CD4-positive, alpha-beta memory T cell (primary cell): ENCODE measurements at regions not wholly inside any gene's neighbourhood (a gene's known extent, or its start where the extent isn't known, plus 50 kb on each side); places are given as distances from the start of the nearest gene placed in this dataset.

Experiments
- CTCF ChIA-PET: fragments of 350-600 bp; sonication (Branson Sonifier 250); formaldehyde crosslinking; loops from one replicate; lab custom pipeline; 2021; ENCODE audit warnings: inconsistent platforms; ENCODE audit not compliant: partially characterized antibody; lab: Charles Lee
- POLR2A ChIA-PET: fragments of 350-600 bp; sonication (Branson Sonifier 250); formaldehyde crosslinking; loops from one replicate; lab custom pipeline; 2021; ENCODE audit not compliant: partially characterized antibody; lab: Charles Lee
- DNase-seq, 5 donors: peaks; one replicate each; pipeline versions ENCODE4 v3.0.0 to v3.0.0-alpha.2; 2020 to 2022; ENCODE audit warnings: mixed read lengths in 1 of 5
- H3K27ac ChIP-seq: one replicate; pipeline ENCODE4 v1.7.0; 2013; ENCODE audit warnings: low read depth, low read length
- H3K27me3 ChIP-seq: 2 replicates; pipeline ENCODE4 v1.7.0; 2013; ENCODE audit warnings: mild to moderate bottlenecking, low read length, moderate library complexity; ENCODE audit not compliant: insufficient read depth
- H3K36me3 ChIP-seq: 2 replicates; pipeline ENCODE4 v1.7.0; 2013; ENCODE audit warnings: mild to moderate bottlenecking, low read length, moderate library complexity; ENCODE audit not compliant: insufficient read depth
- H3K4me1 ChIP-seq: 2 replicates; pipeline ENCODE4 v1.7.0; 2013; ENCODE audit warnings: mild to moderate bottlenecking, low read length, moderate library complexity; ENCODE audit not compliant: insufficient read depth
- H3K4me3 ChIP-seq, 2 donors: one replicate each; pipeline ENCODE4 v1.7.0; 2013; ENCODE audit warnings: low read length in 2 of 2, mild to moderate bottlenecking in 1 of 2
- H3K9me3 ChIP-seq, 2 donors: one replicate each; pipeline ENCODE4 v1.7.0; 2013; ENCODE audit warnings: low read length in 2 of 2, control low read depth in 1 of 2; ENCODE audit not compliant: control insufficient read depth in 1 of 2
- H3K27ac Mint-ChIP-seq, 7 donors: one replicate each; pipeline ENCODE4 v1.8.0; 2020 to 2021; ENCODE audit warnings: mixed read lengths in 7 of 7, mild to moderate bottlenecking in 6 of 7, inconsistent platforms in 3 of 7, moderate library complexity in 3 of 7
- H3K27me3 Mint-ChIP-seq, 2 donors: one replicate each; pipeline ENCODE4 v1.8.0; 2020 to 2021; ENCODE audit warnings: mixed read lengths in 2 of 2
- H3K36me3 Mint-ChIP-seq, 2 donors: one replicate each; pipeline ENCODE4 v1.8.0; 2020 to 2021; ENCODE audit warnings: mixed read lengths in 2 of 2, inconsistent platforms in 1 of 2, mild to moderate bottlenecking in 1 of 2
- H3K4me1 Mint-ChIP-seq, 4 donors: one replicate each; pipeline ENCODE4 v1.8.0; 2020 to 2021; ENCODE audit warnings: mixed read lengths in 4 of 4, mild to moderate bottlenecking in 1 of 4
- H3K4me3 Mint-ChIP-seq, 8 donors: one replicate each; pipeline ENCODE4 v1.8.0; 2020 to 2021; ENCODE audit warnings: mixed read lengths in 8 of 8, mild to moderate bottlenecking in 7 of 8, moderate library complexity in 6 of 8, inconsistent platforms in 3 of 8
- H3K9me3 Mint-ChIP-seq, 8 donors: one replicate each; pipeline ENCODE4 v1.8.0; 2020 to 2021; ENCODE audit warnings: mixed read lengths in 8 of 8, mild to moderate bottlenecking in 5 of 8, inconsistent platforms in 3 of 8, moderate library complexity in 1 of 8
- intact Hi-C: fragments of 100-400 bp; cut with micrococcal nuclease; formaldehyde crosslinking; loops from one replicate; pipeline ENCODE4 v1.15.1; 2023

DNA sequence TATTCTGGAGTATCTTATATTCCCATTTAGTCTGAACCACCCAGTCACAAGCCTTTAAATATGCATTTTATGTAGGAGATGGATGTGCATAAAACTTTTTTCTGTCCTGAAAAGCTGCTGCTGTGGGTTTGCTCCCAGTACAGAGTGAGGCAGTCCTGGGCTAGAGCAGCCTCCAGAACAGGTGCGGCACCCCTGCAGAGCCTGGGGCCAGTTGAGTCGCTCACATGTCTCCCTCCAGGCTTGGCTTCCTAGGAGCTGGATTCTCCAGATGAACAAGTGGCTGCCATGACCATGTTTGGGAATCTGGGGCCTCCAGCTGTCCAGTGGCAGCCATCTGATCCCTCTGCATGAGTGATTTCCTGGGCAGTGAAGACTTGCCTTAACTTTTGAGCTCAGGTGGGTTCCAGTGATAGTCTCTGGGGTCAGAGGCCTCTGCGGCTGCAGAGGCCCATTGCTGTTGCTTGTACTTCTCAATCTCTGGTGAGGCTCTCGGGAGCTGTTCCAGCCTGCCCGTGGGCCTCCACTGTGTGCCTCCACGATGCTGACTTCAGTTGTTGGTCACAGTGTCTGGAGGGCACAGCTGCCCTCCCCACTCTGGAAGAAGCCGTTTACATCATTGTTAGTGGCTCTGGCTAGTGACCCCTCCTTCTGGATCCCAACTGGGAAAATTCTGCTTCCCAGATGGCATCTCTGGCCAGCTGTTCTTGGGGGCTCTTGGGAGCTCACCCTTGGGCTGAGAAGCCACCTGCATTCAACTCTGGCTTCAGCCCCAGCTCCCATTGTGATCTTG lies 120.4 kb downstream of the EMX2 start:
- Mint-ChIP-seq H3K9me3 (no peaks in the 10 kb centered on the region), H3K4me3 (no peak overlapping the region), H3K36me3 (no peaks in the 10 kb centered on the region), H3K4me1 (no peaks in the 10 kb centered on the region), H3K27ac (no peak overlapping the region), H3K27me3 (peaks cover 3 to 9% of the 10 kb centered on the region in 2 donors)
- H3K9me3 ChIP-seq = no peaks in the 10 kb centered on the region
- intact Hi-C loops = no loop called here
- H3K27me3 ChIP-seq = no peaks in the 10 kb centered on the region
- H3K4me1 ChIP-seq = no peaks in the 10 kb centered on the region
- POLR2A ChIA-PET = no interaction called here
- no peak for DNase-seq
- H3K36me3 ChIP-seq = no peaks in the 10 kb centered on the region
- H3K27ac ChIP-seq = no peak overlapping the region
- no peak overlapping the region for H3K4me3 ChIP-seq
- CTCF ChIA-PET = no interaction called here

DNA sequence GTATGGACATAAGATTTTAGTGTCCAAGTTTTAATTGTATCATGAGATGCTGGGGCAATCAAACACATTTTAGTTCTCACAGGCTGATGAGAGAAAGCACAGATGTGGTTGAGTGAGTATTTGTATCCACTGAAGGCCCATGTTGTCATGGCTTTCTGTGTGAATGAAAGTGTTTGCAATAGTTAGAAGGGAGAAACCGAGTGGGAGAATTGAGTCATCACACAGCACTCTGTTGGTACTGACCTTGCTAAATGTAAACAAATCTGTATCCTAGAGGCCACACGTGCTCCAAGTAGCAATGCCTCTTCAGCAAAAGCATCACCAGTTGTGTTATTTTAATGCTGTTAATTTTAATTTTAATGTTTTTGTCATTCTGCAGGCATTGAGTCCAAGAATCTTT lies 121.2 kb downstream of the EMX2 start:
- H3K4me1 ChIP-seq = no peaks in the 10 kb centered on the region
- ChIA-PET CTCF (no interaction called here), POLR2A (no interaction called here)
- no peak overlapping the region for H3K27ac Mint-ChIP-seq
- H3K36me3 ChIP-seq = no peaks in the 10 kb centered on the region
- H3K4me1 Mint-ChIP-seq = no peaks in the 10 kb centered on the region
- no peak for DNase-seq
- H3K9me3 Mint-ChIP-seq = no peaks in the 10 kb centered on the region
- H3K27me3 ChIP-seq = no peaks in the 10 kb centered on the region
- H3K27ac ChIP-seq = no peak overlapping the region
- intact Hi-C loops = no loop called here
- no peaks in the 10 kb centered on the region for H3K36me3 Mint-ChIP-seq
- H3K27me3 Mint-ChIP-seq = peaks cover 3 to 9% of the 10 kb centered on the region in 2 donors
- no peak overlapping the region for H3K4me3 ChIP-seq
- H3K4me3 Mint-ChIP-seq = no peak overlapping the region
- no peaks in the 10 kb centered on the region for H3K9me3 ChIP-seq

DNA sequence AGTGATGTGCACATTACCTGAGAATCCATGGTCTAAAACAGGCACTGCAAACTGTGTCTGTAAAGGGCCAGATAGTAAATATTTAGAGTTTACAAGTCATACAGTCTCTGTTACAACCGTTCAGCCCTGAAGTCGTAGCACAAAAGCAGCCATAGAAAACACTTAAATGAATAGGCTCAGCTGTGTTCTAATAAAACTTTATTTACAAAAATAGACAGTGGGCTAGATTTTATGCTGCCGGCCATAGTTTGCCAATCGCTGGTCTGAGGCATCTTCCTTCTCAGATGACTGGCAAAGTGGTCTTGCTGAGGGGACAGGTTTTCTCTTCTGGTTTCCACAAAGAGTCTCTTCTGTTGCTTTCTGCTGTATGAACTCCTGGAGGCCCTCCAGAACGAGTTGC lies 121.7 kb downstream of the EMX2 start:
- ChIA-PET POLR2A (no interaction called here), CTCF (no interaction called here)
- no peak overlapping the region for H3K27ac ChIP-seq
- H3K4me1 ChIP-seq = no peaks in the 10 kb centered on the region
- Mint-ChIP-seq H3K36me3 (no peaks in the 10 kb centered on the region), H3K4me1 (no peaks in the 10 kb centered on the region), H3K27ac (no peak overlapping the region), H3K9me3 (no peaks in the 10 kb centered on the region), H3K4me3 (no peak overlapping the region), H3K27me3 (peaks cover 3 to 9% of the 10 kb centered on the region in 2 donors)
- H3K36me3 ChIP-seq = no peaks in the 10 kb centered on the region
- H3K4me3 ChIP-seq = no peak overlapping the region
- no peaks in the 10 kb centered on the region for H3K27me3 ChIP-seq
- no peaks in the 10 kb centered on the region for H3K9me3 ChIP-seq
- intact Hi-C loops = no loop called here
- no peak for DNase-seq

DNA sequence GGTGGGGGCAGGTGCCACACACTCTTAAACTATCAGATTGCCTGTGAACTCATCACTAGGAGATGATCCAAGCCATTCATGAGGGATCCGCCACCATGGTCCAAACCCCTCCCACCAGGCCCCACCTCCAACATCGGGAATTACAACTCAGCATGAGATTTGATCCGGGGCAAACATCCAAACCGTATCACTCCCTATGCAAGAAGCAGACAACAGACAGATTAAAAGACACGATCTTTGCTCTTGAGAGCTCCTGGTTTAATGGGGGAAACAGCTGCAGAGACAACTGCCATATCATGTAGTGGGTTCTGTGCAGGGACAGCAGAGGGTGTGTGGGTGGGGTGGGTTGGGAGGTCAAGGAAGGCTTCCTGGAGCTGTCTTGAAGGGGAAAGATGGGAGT lies 123.6 kb downstream of the EMX2 start:
- H3K4me3 ChIP-seq = no peak overlapping the region
- no peaks in the 10 kb centered on the region for H3K4me1 Mint-ChIP-seq
- ChIA-PET POLR2A (no interaction called here), CTCF (no interaction called here)
- no peaks in the 10 kb centered on the region for H3K4me1 ChIP-seq
- no peaks in the 10 kb centered on the region for H3K27me3 ChIP-seq
- peaks cover 3% of the 10 kb centered on the region in 2 donors for H3K27me3 Mint-ChIP-seq
- no peak overlapping the region for H3K4me3 Mint-ChIP-seq
- no peak overlapping the region for H3K27ac Mint-ChIP-seq
- no peak overlapping the region for H3K27ac ChIP-seq
- H3K36me3 Mint-ChIP-seq = no peaks in the 10 kb centered on the region
- H3K9me3 ChIP-seq = no peaks in the 10 kb centered on the region
- no peaks in the 10 kb centered on the region for H3K9me3 Mint-ChIP-seq
- H3K36me3 ChIP-seq = no peaks in the 10 kb centered on the region
- intact Hi-C loops = no loop called here
- no peak for DNase-seq

DNA sequence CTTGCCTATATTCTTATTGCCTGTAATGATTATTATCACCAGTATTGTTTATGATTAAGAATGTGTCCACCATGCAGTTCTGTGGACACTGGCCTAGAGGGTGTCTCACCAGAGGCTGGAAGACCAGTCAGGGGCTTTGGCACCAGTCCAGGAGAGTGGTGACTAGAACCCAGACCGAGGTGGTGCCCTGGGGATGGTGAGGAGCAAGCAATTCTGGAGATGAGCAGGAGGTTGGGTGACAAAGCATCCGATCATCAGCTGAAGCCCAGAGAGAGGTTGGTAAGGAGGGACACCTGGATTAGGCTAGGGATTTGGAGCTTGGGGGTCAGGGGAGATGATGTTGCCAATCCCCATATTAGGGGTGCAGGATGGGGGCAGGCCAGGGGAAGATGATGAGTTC lies 124.4 kb downstream of the EMX2 start:
- CTCF ChIA-PET = no interaction called here
- no peaks in the 10 kb centered on the region for H3K9me3 ChIP-seq
- POLR2A ChIA-PET = no interaction called here
- Mint-ChIP-seq H3K4me1 (no peaks in the 10 kb centered on the region), H3K27me3 (peaks cover 3% of the 10 kb centered on the region in 2 donors), H3K9me3 (no peaks in the 10 kb centered on the region), H3K27ac (no peak overlapping the region), H3K36me3 (no peaks in the 10 kb centered on the region), H3K4me3 (no peak overlapping the region)
- no peaks in the 10 kb centered on the region for H3K36me3 ChIP-seq
- H3K4me1 ChIP-seq = no peaks in the 10 kb centered on the region
- no peak overlapping the region for H3K4me3 ChIP-seq
- no peaks in the 10 kb centered on the region for H3K27me3 ChIP-seq
- DNase-seq = no peak
- H3K27ac ChIP-seq = no peak overlapping the region
- intact Hi-C loops = no loop called here

DNA sequence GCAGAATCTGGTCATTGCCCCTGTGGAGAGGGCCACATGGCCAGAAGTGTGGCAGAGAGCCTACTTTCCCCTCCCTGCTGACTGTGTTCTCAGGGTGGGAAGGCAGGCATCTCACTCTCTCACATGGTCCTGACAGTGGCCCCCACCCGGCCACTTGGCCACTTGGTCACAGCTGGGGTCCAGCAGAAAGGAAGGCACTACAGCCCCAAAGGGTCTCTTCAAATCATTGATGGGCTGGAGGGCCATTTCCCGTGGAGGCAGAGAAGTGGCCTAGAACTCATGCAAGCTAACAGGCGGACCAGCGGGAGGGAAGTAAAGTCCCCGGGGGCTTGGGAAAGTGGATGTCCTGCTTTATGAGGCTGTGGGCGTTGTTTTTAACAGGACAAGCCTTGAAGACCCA lies 125.3 kb downstream of the EMX2 start:
- DNase-seq = no peak
- Histone ChIP-seq H3K9me3 (no peaks in the 10 kb centered on the region), H3K4me1 (no peaks in the 10 kb centered on the region), H3K4me3 (no peak overlapping the region), H3K36me3 (no peaks in the 10 kb centered on the region), H3K27me3 (no peaks in the 10 kb centered on the region), H3K27ac (no peak overlapping the region)
- intact Hi-C loops = no loop called here
- no peak overlapping the region for H3K27ac Mint-ChIP-seq
- H3K4me3 Mint-ChIP-seq = no peak overlapping the region
- no peaks in the 10 kb centered on the region for H3K36me3 Mint-ChIP-seq
- CTCF ChIA-PET = no interaction called here
- H3K4me1 Mint-ChIP-seq = no peaks in the 10 kb centered on the region
- no peaks in the 10 kb centered on the region for H3K9me3 Mint-ChIP-seq
- POLR2A ChIA-PET = no interaction called here
- H3K27me3 Mint-ChIP-seq = peaks cover 3% of the 10 kb centered on the region in 2 donors

DNA sequence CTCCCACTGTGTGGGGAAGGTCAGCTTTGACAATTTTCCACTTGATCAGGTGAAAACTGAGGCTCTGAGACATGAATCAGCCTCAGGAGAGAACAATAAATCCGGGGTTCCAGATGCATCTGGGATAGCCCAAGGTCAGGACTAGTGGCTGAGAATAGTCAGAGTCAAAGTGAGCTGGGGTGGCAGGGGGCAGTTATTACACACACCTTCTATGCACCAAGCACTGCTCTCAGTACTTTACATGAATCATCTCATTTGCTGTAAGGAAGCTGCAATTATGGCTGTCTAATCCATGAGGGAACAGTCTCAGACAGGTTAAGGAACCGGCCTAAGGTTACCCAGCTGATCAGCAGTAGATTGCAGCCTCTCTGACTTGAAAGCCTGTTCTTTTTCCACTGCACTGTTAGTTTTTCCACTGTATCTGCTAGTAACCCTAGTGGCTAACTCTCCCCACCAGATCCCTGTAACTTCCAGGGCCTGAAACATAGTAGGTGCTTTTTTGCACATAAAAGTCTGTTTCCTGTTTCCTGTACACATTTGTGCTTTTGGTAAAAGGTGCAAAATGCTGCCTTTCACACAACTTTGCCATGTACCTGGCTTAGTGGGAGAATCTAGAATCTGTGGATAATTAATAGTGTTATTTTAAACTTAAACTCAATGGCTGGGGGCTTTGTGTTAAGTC lies 125.9 kb downstream of the EMX2 start:
- peaks cover 3% of the 10 kb centered on the region in 2 donors for H3K27me3 Mint-ChIP-seq
- Histone ChIP-seq H3K4me1 (no peaks in the 10 kb centered on the region), H3K27me3 (no peaks in the 10 kb centered on the region), H3K36me3 (no peaks in the 10 kb centered on the region), H3K27ac (no peak overlapping the region), H3K9me3 (no peaks in the 10 kb centered on the region), H3K4me3 (no peak overlapping the region)
- intact Hi-C loops = no loop called here
- H3K36me3 Mint-ChIP-seq = no peaks in the 10 kb centered on the region
- no peaks in the 10 kb centered on the region for H3K9me3 Mint-ChIP-seq
- POLR2A ChIA-PET = no interaction called here
- H3K27ac Mint-ChIP-seq = no peak overlapping the region
- CTCF ChIA-PET = no interaction called here
- no peak overlapping the region for H3K4me3 Mint-ChIP-seq
- no peaks in the 10 kb centered on the region for H3K4me1 Mint-ChIP-seq
- DNase-seq = no peak
